Colon (tissue), 2 donors: ENCODE measurements at regions not wholly inside any gene's neighbourhood (a gene's known extent, or its start where the extent isn't known, plus 50 kb on each side); places are given as distances from the start of the nearest gene placed in this dataset.
"Not testable (repeated sequence)": the region's sequence is repeated elsewhere in the genome, so short reads cannot be mapped to it uniquely, and the experiment has no call there.

Source experiments
- FAIRE-seq: peaks from 2 replicates; lab custom pipeline; 2012; peaks lifted over from hg19 to GRCh38; lab: Jason Lieb, UNC
- donor health status: control.
- donor health status: control.

DNA sequence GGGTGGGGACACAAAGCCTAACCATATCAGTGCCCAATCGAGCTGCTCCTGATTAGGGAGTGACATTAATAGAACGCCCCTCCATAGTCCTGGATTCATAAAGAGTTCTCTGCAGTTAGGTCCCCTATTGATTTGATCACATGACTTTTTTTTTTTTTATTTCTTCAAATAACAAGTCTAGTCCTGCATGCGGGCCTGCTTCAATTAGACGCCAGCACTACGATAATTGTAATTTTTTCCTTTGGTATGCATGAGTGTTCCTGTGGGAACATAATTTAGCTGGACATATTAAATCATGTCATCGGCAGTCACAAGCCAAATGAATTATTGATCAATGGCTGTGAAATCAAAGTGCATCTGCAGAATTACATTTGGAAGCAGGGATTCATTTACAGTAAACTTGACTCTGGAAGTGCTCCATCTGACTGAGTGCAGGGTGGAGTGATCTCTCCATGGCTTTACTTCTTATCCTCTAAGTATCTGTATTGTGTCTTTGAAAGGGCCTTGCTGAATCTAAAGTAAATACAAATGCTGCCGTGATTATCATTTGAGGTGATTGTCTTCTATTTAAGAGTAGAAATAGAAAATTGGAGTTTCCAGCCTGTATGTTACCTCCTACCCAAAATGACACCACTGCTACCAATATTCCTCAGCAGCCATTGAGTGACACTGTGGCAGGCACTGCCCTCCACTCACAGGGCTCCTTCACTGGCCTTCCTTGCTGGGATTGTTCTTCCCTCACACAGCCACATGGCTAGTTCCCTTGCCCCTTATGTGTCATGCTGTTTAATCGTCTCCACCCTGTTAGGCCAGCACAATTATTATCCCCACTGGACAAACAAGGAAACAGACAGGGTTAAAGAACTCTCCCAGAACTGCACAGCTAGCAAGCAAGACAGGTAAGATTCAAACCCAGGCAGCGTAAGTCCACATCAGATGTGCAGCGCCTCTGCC, 337.4 kb upstream of the ID2 start:
- no peak for FAIRE-seq

DNA sequence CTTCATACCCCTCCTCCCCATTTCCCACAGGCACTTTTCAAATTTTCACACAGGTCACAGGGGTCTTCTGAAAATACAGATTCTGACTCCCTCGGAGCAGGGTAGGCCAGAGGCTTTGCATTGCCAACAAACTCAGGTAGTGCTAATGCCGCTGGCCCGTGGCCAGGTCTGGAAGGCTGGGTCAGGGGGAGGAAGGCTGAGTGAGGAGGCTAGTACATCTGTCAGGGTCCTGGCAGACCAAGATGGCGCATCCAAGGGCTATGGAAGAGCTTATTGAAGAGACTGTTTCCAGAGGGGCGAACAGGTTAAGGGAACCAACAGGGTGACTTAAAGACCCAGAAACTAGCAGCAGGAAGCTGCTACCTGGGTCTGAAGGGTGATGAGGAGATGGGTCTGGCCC, 336.7 kb upstream of the ID2 start:
- no peak for FAIRE-seq

DNA sequence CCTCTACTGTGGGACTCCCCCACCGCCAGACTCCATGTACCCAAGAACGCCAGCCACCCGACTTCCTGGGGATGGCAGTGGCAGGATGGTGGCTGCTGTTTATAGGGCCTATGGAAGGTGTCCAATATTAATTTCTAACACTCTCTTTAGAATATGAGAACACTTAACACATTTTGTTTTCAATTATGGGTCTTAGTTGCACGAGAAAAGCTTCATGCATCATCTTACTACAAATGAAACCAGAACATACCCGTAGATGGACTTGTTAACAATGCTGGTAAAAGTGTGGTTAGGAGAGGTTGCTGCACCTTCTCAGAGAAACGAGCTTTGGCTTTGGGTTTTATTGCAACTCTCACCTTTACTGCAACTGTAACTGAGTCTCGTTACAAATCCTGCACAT, 335.6 kb upstream of the ID2 start:
- FAIRE-seq: no peak

DNA sequence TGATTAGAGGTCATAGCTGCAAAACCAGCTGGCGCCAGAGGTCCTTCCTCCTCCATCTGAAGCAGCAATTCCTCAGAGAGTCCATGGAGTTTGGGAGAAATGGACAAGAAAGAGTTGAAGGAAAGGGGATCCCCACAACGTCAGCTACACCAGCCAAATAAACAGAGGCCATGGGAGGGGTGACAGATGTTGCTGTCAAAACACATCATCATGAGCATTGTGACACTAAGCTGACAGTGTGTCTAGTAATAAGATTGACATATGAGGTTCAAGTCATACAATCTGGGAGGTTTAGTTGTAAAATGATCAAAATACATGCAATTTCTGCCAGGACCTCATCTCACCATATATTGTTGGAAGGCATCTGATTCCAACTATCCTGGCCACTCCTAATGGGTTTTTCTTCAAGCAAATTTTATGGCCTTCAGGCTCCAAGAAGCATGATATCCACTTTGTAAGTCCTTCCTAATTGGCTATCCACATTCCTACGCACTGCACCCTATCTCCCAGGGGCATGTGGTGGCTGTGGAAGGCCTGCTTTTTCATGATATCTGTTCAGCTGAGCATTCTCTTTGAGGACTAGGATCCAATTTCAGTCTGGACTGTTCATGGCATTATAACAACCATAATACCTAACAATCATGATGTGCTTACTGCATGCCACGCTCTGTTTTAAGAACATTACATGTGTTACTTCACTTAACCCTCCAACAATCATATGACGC, 335.0 kb upstream of the ID2 start:
- no peak for FAIRE-seq

DNA sequence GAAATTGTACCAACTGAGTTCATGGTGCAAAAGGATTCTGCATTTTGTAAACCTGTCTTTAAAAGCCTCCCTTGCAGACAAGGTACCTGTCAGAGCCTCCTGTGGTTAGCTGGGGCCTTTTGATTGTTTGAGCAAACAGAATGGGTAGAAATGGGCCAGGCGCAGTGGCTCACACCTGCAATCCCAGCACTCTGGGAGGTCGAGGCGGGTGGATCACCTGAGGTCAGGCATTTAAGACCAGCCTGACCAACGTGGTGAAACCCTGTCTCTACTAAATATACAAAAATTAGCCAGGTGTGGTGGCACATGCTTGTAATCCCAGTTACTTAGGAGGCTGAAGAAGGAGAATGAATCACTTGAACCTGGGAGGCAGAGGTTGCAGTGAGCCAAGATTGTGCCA, 332.9 kb upstream of the ID2 start:
- FAIRE-seq: not testable (repeated sequence)

DNA sequence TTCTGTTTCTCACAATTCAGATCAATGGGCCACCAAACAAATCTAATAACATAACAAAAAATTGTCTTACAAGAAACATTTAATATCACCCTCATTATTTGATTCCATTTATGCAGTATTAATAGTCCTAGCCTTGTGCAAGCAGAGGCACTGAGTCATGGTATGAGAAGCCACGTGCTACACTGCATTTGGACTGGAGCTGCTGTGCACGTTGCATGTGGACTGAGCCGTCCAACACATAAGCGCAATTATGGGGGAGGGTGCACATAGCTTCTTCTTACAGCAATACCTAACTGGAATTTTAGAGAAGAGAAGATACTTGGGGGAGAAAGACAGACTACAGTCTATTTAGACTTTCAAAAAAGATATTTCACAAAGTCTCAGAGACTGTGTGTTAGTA, 329.6 kb upstream of the ID2 start:
- FAIRE-seq: no peak

DNA sequence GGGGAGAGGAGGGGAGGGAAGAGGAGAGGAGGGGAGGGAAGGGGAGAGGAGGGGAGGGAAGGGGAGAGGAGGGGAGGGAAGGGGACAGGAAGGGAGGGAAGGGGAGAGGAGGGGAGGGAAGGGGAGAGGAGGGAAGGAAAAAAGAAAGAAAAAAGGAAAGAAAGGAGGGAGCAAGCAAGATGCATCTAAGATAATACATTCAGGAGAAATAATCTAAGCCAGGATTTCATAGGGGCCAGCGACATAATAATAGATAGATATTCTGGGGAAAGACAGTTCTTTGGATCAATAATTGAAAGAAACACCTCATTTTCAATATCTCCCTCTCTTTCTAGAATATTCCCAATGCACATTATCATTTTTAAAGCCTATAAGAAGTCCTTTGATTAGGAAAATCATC, 328.9 kb upstream of the ID2 start:
- no peak for FAIRE-seq

DNA sequence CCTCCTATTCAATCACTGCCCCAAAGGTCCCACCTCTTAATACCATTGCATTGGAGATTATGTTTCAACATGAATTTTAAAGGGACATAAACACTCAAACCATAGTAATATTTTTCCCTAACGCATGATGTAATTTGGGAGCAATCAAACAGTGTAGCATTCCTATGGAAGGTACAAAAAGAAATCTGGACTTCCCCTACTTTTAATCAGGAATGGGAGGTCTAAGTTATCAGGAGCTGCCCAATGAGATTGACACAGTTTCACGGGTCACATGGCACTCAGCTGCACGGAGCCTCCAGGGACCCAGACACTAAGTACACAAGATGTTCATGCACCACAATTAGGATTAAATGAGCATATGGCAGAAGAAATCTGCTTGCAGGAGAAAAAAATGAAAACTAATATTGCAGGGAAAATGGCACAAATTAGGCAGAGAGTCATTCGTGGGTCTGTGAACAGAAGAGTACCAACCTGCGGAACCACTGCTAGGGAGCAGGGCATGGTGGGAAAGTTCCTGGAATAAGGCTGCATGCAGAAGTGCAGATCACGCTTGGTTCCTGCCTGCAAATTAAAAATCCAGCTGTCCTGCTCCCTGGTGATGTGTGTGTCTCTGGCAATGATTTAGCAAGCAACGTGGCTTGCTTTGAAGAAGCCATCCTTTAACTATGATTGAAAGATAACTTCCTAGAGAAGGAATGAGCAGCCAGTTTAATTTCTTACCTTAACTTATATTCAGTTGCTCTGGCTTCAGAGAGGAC, 326.6 kb upstream of the ID2 start:
- FAIRE-seq: no peak

DNA sequence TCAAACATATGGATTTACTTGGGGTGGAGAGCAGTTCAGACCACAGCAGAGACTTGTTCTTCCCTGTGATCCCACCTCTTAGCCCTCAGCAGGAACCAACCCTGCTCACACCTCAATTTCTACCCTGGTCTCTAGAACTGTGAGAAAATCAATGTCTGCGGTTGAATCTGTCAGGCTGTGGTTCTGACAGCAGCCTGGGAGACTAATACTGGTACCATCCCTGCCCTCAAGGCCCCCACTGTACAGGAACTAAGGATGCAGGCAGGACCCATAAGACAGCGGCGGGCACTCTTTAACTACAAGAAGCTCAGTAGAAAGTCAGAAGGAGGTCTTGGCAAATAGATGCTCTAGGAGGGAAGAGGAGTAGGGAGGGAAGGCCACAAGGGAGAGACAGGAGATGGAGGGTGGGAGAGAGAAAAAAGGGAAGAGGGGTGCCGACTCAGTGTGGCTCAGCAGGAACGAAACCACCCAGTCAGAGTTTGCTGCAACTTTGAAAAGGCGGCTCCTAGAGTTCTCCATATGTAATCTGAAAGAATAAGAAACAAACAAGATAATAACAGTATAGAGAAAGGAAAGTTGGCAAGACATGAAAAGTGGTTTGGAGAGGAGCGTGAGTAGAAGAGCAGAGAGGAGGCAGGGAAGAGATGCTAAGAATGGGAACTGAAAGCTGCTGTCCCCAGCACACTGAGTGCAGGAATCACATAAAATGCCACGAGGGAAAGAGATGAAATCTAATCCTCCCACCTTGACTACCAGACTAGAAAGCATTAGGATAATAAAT, 323.9 kb upstream of the ID2 start:
- FAIRE-seq: no peak

DNA sequence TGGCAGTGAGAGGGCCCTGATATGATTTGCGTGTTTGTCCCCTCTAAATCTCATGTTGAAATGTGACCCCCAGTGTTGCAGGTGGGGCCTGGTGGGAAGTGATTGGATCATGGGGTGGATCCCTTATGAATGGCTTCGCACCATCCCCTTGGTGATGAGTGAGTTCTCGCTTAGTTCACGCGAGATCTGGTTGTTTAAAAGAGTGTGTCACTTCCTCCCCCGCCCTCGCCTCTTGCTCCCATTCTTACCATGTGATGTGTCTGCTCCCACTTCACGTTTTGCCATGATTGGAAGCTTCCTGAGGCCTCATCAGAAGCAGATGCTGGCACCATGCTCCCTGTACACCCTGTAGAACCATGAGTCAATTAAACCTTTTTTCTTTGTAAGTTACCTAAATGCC, 319.9 kb upstream of the ID2 start:
- FAIRE-seq: no peak

DNA sequence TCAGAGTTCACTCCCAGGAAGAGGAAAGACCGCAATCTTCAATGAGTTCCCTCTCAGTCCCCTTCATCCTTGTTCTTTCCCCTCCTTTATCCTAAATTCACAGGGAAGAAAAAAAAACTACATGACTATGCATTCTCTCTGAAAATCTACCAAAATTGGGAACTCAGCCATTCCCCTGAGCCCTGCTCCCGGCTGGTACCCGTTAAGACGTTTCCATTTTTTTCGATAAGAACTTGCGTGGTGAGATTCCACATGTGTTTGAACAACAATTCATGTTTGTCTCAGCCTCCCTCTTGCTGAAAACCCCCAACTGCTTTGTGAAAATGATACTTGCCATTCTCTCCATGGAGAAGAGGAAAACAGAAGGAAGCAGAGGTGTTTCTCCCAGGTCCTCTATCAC, 318.7 kb upstream of the ID2 start:
- FAIRE-seq: no peak

DNA sequence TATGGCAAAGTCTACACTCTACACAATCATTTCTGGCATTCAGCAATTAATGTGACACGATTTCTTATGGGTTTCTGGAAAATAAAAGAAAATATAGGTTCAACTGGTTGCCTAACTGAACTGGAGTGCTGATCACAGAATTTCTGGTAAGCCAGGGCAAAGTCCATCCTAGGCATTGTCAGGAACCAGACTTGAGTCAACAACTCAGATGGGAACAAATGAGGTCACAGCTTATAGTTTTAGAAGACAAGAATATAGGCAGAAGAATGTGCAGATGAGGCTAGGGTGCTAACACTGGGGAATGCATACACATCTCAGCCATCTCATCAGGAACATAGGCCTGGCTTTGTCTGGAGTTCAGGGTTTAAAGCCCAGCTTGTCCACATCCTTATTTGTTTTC, 317.2 kb upstream of the ID2 start:
- FAIRE-seq: no peak

DNA sequence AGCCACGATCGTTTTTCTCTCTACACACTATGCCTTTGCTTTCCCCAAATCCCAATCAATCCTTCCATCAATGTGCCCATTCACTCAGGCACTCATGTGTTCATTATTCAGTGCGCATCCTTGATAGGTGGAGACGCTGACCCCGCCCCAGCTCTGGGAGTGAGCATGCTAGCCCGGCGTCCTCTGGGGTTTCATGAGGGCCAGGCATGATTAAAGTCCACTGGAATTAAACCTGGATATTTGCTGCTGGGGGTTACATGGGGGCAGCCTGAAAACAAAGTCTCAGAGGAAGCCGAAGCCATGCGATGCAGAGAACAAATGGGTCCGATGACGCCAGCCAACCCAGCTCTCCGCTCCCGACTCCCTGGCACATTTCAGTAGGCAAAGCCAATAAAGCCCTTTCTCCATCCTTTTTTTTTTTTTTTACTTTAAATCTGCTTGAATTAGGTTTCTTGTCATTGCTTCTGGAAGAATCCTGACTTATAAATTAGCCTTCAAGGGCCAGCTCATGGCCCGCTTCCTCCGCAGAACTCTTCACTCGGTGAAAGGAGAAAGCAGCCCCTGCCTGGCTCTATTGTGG, 316.4 kb upstream of the ID2 start:
- no peak for FAIRE-seq

DNA sequence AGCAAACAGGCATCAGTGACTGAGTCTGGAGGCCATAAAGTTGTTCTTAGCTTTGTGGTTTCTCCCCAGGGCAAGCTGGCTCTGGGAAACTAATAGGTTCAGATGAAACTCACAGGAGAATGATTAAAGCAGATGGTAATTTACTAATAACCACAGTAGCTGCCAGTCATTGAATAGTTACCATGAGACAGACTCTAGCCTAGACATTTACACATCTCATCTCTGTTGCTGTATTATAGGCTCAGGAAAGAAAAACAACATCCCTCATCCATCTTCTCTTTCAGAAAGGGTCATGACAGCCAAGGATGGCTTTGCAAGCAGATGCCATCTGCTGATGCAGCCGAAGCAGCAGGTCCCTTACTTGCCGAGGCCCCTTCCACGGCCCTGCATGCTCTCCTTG, 314.0 kb upstream of the ID2 start:
- no peak for FAIRE-seq

DNA sequence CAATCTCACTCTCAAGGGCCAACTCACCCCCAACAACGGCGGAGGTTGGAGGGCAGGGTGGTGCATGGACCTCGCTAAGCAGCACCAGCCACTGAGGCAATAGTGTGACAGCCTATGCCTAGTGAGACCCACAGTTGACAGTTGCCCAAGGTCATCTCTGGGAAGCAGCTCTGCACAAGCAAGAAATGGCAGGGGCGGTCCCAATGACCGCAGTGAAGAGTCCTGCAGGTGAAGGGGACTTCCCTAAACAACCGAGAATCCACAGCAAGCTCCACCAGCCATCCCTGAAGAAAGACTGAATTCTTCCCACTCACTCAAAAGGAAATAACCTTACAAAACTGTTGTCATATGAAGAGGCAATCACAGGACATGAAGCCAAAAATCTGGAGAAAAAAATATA, 313.4 kb upstream of the ID2 start:
- FAIRE-seq: no peak

DNA sequence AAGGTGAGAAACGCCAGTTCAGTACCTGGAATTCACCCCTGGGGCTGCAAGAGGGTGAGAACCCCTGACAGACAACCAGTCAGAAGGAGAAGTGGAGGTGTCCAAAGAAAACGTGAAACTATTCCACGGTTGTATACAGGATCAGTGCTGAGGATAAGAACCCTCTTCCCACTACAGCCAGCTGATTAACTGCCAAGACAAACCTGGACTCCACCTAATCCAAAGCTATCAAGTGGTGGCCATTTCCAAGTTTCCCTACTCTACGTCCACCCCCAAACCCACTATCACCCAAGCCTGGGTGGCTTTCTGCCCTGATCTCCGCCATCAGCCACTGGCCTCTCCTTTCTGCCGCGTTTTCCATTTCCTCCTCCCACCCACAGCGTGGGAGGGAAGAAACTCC, 312.3 kb upstream of the ID2 start:
- FAIRE-seq: no peak

DNA sequence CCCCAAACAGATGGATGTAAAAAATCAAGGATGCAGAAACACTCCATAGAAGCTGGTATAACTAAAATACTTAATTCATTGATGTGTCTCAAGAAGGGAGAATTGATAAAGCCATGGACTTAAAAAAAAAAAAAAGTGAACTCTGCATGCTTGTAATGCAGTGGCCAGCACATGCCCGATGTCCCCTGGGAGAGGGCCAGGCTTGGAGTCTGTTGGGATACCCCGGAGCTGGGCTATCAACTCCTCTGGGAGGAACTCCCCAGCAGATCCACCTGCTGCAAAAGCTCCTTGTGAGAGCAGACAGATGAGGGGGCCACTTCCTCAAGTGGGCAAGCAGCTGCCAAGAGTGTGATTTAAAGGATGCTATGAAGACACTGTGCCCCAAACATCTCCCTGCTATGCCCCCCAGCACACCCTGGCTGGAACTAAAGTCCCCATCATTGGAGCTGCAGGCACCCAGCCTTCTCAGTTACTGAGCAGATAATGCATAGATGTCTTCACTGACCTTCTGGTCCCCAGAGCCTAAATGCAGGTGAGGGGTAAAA, 311.5 kb upstream of the ID2 start:
- FAIRE-seq: no peak

DNA sequence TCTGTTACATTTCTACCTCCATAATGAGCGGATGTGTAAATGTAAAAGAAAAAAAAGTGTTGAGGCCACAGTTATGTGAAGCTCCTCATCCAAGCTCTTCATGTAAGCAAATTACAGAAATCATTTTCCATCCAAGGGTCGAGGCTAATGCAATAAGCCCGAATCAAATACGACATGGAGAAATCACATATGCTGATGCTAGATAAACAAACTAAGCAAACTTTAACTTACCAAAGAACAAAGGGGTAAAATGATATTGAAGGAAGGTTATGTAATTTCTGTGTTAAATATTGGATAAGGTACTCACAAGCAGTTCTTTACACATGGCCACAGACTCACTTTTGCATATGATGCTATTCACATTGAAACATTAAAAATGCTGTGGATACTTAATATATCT, 310.2 kb upstream of the ID2 start:
- FAIRE-seq: no peak

DNA sequence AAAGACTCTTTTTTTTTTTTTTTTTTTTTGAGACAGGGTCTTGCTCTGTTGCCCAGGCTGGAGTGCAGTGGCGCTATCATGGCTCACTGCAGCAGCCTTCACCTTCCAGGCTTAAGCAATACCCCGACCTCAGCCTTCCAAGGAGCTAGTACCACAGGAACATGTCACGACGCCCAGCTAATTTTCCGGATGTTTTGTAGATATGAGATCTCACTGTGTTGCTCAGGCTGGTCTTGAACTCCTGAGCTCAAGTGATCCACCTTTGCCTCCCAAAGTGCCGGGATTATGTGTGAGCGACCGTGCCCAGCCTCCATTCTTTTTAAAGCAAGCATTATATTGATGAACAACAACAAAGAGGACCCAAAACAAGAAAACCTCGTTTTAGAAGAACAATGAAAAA, 307.1 kb upstream of the ID2 start:
- no peak for FAIRE-seq

DNA sequence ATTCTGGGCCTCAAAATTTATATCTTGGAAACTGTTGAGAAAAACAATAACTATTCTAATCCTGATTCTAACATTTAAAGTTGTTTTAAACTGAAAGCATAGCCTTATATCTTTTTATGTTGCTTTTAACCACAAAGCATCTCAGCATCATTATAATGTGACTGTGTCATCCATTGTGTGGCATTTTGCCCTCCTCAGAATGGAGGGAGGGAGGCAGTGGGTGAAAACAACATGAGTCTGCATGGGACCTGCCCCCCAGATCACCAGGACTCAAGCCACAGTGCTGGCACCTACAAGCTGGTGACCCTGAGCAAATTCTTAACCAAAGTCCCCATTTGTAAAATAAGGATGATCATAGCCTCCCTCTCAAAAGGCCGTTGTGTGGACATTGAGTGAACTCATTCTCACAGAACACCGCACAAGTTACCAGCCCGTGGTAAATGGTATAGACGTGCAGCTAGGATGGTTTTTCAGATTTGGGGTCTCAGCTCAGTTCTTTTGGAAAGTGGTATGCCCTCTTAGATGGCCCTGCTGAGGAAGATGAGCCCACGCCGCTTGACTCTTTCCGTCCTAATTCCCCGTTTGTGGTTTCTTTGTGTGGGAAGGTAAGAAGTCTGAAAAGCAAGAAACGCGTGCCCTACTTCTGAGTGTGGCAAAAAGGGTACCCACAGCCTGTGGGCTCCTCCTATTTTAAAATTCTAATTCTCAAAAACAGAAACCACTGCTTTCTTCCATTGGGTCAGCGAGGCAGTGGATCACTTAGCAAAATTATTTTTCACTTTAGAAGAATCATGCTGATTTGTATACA, 305.0 kb upstream of the ID2 start:
- FAIRE-seq: no peak
